Fibroblast of pulmonary artery (primary cell): ENCODE measurements at regions not wholly inside any gene's neighbourhood (a gene's known extent, or its start where the extent isn't known, plus 50 kb on each side); places are given as distances from the start of the nearest gene placed in this dataset.

Source experiments
- DNase-seq: peaks from one replicate; pipeline ENCODE4 v3.0.0-alpha.2; 2010; ENCODE audit warnings: low read depth
- H3K4me3 ChIP-seq: replicated peaks from 2 replicates; pipeline ENCODE4 v1.5.1; 2011; ENCODE audit warnings: low read depth, mild to moderate bottlenecking, control low read depth, low read length, moderate library complexity
- CTCF ChIP-seq: IDR thresholded peaks from 2 replicates; pipeline ENCODE4 v1.5.1; 2011; ENCODE audit warnings: mild to moderate bottlenecking, control low read depth, low read length, inconsistent platforms; ENCODE audit errors: missing control alignments

- no peak for TF ChIP-seq CTCF
- no peak overlapping the region for H3K4me3 ChIP-seq
- DNase-seq: no peak
Measured at GRCh38 chr10:78363190-78363589, 329.5 kb downstream of the RPS24 start.

GRCh38 chr10:78365694-78366093, 332.0 kb downstream of the RPS24 start:
- no peak overlapping the region for H3K4me3 ChIP-seq
- no peak for DNase-seq
- TF ChIP-seq CTCF: no peak

GRCh38 chr10:78366663-78367411, 333.2 kb downstream of the RPS24 start:
- H3K4me3 ChIP-seq: no peak overlapping the region
- TF ChIP-seq CTCF: no peak
- DNase-seq: no peak

- H3K4me3 ChIP-seq: no peak overlapping the region
- TF ChIP-seq CTCF: no peak
- no peak for DNase-seq
Measured at GRCh38 chr10:78367751-78368150, 334.1 kb downstream of the RPS24 start.

- no peak for DNase-seq
- TF ChIP-seq CTCF: no peak
- no peak overlapping the region for H3K4me3 ChIP-seq
Measured at GRCh38 chr10:78371136-78371535, 337.5 kb downstream of the RPS24 start.

GRCh38 chr10:78372806-78373205, 339.1 kb downstream of the RPS24 start:
- no peak for TF ChIP-seq CTCF
- no peak overlapping the region for H3K4me3 ChIP-seq
- no peak for DNase-seq
